Adrenal gland (tissue), 9 donors: ENCODE measurements at regions not wholly inside any gene's neighbourhood (a gene's known extent, or its start where the extent isn't known, plus 50 kb on each side); places are given as distances from the start of the nearest gene placed in this dataset.
"Not testable (repeated sequence)": the region's sequence is repeated elsewhere in the genome, so short reads cannot be mapped to it uniquely, and the experiment has no call there.

ENCODE experiments used
- DNase-seq, 7 donors: peaks; one replicate each; pipeline ENCODE4 v3.0.0-alpha.2; 2019 to 2020
- H3K27ac ChIP-seq, 5 donors: fragments of 200-600 bp; sonication (generic) in 4 of 5; 1 replicate in 3 of 5; 2 replicates in 2 of 5; pipeline versions ENCODE4 v1.5.1 to v1.8.0; 2016 to 2020; ENCODE audit warnings: mild to moderate bottlenecking in 1 of 5
- H3K27me3 ChIP-seq: fragments of 200-600 bp; 2 replicates; pipeline ENCODE4 v1.8.0; 2021
- H3K36me3 ChIP-seq, 2 donors: fragments of 200-600 bp; replicated peaks in 1 of 2; 1 replicate in 1 of 2; 2 replicates in 1 of 2; pipeline versions ENCODE4 v1.5.1 to v1.8.0; 2018 to 2022
- H3K4me1 ChIP-seq, 2 donors: fragments of 200-600 bp; replicated peaks in 1 of 2; 1 replicate in 1 of 2; 2 replicates in 1 of 2; pipeline versions ENCODE4 v1.5.1 to v1.8.0; 2018 to 2021
- H3K4me3 ChIP-seq, 4 donors: fragments of 200-600 bp; sonication (generic) in 3 of 4; one replicate each; pipeline ENCODE4 v1.5.1; 2016 to 2018
- H3K9me3 ChIP-seq, 3 donors: fragments of 200-600 bp; sonication (generic) in 1 of 3; replicated peaks in 1 of 3; 1 replicate in 2 of 3; 2 replicates in 1 of 3; pipeline versions ENCODE4 v1.5.1 to v1.8.0; 2016 to 2021
- CTCF ChIP-seq, 6 experiments: fragments of 450-650 bp in 4 of 6; fragments of 200-600 bp in 2 of 6; sonication (generic) in 1 of 6; IDR thresholded peaks; 1 replicate in 5 of 6; 2 replicates in 1 of 6; pipeline versions ENCODE4 v1.5.1 to v1.8.0; 2016 to 2021; ENCODE audit warnings: antibody characterized with exemption in 6 of 6, mild to moderate bottlenecking in 2 of 6, moderate library complexity in 1 of 6
- POLR2A ChIP-seq, 2 donors: fragments of 450-650 bp; IDR thresholded peaks; one replicate each; pipeline ENCODE4 v1.6.1; 2017; ENCODE audit warnings: antibody characterized with exemption in 2 of 2, mild to moderate bottlenecking in 2 of 2, moderate library complexity in 1 of 2
- WGBS, 4 donors: extraction: QIAGEN DNeasy Blood & Tissue Kit in 2 of 4; methylation state at CpG; one replicate each; pipeline versions ENCODE4 v1.1.5 to v1.1.7; 2013 to 2017; 5-methylcytosine and 5-hydroxymethylcytosine counted together
- intact Hi-C, 2 donors: fragments of 100-400 bp; cut with DNase I; formaldehyde crosslinking; loops; one replicate each; pipeline versions ENCODE4 v1.14.1 to v1.15.0; 2022 to 2023
- donor health status: healthy with polysubstance abuse.
- donor health status: Bipolar disorder and iron deficiency.
- donor health status: DM: yes; HTN: yes; CAD: no.
- donor health status: DM: no; HTN: no; CAD: no.
- donor health status: DM: no; HTN: no; CAD: no.

DNA sequence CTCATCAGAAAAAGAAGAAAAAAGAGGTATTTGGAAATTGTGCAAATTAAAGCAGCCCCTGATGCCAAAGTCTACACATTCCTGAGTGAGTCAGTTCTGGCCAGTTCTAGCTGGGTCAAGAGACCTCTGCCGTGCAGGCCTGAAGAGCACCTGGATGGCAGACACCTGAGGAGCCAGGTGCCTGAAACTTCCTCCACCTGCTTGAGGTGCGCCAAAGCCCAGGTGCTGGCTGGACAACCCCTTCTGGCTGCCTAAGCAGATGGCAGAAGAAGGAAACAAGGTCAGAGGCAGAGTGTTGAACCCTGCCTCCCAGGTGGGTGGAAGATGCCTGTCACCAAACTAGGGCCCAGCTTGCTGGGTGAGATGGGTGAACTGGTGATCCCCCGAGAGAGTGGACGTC, 215.8 kb downstream of the GOLGA6L6 start:
- H3K4me3 ChIP-seq, H3K27me3 ChIP-seq, H3K27ac ChIP-seq, H3K36me3 ChIP-seq, H3K9me3 ChIP-seq, DNase-seq, H3K4me1 ChIP-seq, intact Hi-C loops: not testable (repeated sequence)
- WGBS, 4 donors = 78 to 93% (median 79%) methylated on average over 2 to 4 of the region's 4 CpGs; no CpG with 5 or more reads in 1 of the 4 donors

DNA sequence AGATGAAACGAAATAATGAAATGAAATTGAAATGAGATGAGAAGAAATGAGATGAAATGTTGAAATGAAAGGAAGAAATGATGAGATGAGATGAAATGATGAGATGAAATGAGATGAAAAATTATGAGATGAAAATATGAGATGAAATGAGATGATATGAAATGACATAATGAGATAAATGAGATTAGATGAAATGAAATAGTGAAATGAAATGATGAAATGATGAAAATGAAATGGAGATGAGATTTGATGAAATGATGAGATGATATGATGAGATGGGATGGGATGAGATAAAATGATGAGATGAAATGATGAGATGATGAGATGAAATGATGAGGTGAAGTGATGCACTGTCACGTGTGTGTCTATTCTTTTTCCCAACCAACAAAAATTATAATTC, 224.5 kb downstream of the GOLGA6L6 start:
- intact Hi-C loops, H3K9me3 ChIP-seq, H3K4me1 ChIP-seq, DNase-seq, H3K27me3 ChIP-seq, H3K27ac ChIP-seq, H3K36me3 ChIP-seq, H3K4me3 ChIP-seq: not testable (repeated sequence)
- 37 to 52% (median 42%) methylated on average over 2 of the region's 2 CpGs for WGBS, 4 donors

- WGBS, 4 donors = 85 to 86% (median 85%) methylated on average over 20 to 23 of the region's 23 CpGs
- intact Hi-C loops, H3K36me3 ChIP-seq, DNase-seq, H3K9me3 ChIP-seq, H3K4me3 ChIP-seq, H3K27ac ChIP-seq, H3K27me3 ChIP-seq, H3K4me1 ChIP-seq: not testable (repeated sequence)
Observed at GRCh38 chr15:20311014-20311680, 230.5 kb downstream of the GOLGA6L6 start.

DNA sequence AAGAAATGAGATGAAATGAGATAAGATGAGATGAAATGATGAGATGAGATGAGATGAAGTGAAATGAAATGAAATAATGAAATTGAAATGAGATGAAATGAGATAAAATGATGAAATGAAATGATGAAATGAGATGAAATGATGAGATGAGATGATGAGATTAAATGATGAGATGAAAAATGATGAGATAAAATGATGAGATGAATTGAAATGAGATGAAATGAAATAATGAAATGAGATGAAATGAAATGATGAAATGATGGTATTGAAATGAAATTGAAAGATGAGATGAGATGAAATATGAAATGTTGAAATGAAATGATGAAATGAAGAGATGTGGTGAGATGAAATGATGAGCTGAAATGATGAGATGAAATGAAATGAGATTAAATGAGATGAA, 231.0 kb downstream of the GOLGA6L6 start:
- Histone ChIP-seq H3K4me1 (no peaks in the 10 kb centered on the region), H3K27me3 (no peaks in the 10 kb centered on the region), H3K27ac (no peak overlapping the region), H3K36me3 (no peaks in the 10 kb centered on the region), H3K9me3 (no peaks in the 10 kb centered on the region), H3K4me3 (no peak overlapping the region)
- TF ChIP-seq CTCF (IDR thresholded peaks at IDR 0.05) = no peak
- no peak for TF ChIP-seq POLR2A (IDR thresholded peaks at IDR 0.05)
- no peak for DNase-seq
- intact Hi-C loops = no loop called here

- not testable (repeated sequence) for H3K36me3 ChIP-seq
Observed at GRCh38 chr15:20309966-20310365, 231.6 kb downstream of the GOLGA6L6 start.

GRCh38 chr15:20309395-20309794, 232.2 kb downstream of the GOLGA6L6 start:
- DNase-seq, H3K9me3 ChIP-seq, H3K36me3 ChIP-seq, intact Hi-C loops, H3K27me3 ChIP-seq, H3K4me3 ChIP-seq, H3K4me1 ChIP-seq, H3K27ac ChIP-seq: not testable (repeated sequence)
- 54 to 65% (median 61%) methylated on average over 3 of the region's 3 CpGs for WGBS, 4 donors

More at GRCh38 chr15:20309966-20310365, 231.6 kb downstream of the GOLGA6L6 start:
- H3K27me3 ChIP-seq, H3K9me3 ChIP-seq, H3K4me1 ChIP-seq, DNase-seq, H3K4me3 ChIP-seq, H3K27ac ChIP-seq, intact Hi-C loops: not testable (repeated sequence)

- WGBS, 4 donors = 71 to 84% (median 82%) methylated on average over 4 of the region's 4 CpGs
- H3K9me3 ChIP-seq, intact Hi-C loops, H3K27ac ChIP-seq, H3K36me3 ChIP-seq, H3K4me3 ChIP-seq, H3K4me1 ChIP-seq, H3K27me3 ChIP-seq, DNase-seq: not testable (repeated sequence)
Observed at GRCh38 chr15:20308027-20308690, 233.4 kb downstream of the GOLGA6L6 start.

DNA sequence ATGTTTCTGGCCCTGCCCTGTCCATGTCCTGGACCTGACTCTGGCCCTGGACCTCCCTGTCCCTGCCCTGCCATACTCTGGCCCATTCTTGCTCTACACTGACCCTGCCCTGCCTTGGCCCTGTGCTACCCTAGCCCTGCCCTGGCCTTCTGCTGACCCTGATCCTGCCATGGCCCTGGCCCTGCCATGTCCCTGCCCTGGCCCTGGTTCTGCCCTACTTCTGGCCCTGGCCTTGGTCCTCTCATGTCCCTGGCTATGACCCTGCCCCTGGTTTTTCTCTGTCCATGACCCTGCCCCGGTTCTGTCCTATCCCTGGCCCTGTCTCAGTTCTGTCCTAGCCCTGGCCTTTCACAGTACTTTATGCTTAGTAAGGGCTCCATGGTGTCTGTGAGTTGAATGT, 234.5 kb downstream of the GOLGA6L6 start:
- WGBS, 4 donors = 52 to 82% (median 56%) methylated on average over 1 of the region's 1 CpG
- H3K36me3 ChIP-seq, H3K27ac ChIP-seq, intact Hi-C loops, DNase-seq, H3K9me3 ChIP-seq, H3K4me3 ChIP-seq, H3K27me3 ChIP-seq, H3K4me1 ChIP-seq: not testable (repeated sequence)

DNA sequence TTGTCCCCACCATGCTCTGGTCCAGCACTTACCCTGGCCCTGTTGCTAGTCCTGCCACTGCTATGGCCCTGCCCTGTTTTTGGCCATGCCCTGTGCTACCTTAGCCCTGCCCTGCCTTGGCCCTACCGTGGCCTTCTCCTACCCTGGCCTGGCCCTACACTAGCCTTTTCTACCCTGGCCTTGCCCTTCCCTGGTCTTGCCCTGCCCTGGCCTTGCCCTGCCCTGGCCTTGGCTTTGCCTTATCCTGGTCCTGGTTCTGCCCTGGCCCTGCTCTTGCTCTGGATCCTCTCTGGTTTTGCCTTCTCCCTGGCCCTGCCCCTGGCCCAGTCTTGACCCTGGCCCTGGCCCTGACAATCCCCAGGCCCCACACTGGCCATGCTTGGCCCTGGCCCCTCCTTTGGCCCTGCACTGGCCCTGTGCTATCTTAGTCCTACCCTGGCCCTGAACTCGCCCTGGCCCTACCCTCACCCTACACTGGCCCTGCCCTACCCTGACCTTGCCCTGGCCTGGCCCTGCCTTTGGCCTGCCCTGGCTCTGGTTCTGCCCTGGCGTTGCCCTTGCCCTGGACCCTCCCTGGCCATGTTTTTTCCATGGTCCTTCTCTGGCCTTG, 235.0 kb downstream of the GOLGA6L6 start:
- H3K27ac ChIP-seq, H3K36me3 ChIP-seq, H3K4me1 ChIP-seq, H3K4me3 ChIP-seq, H3K27me3 ChIP-seq, intact Hi-C loops, H3K9me3 ChIP-seq, DNase-seq: not testable (repeated sequence)
- WGBS, 4 donors = 53 to 68% (median 60%) methylated on average over 3 of the region's 3 CpGs

DNA sequence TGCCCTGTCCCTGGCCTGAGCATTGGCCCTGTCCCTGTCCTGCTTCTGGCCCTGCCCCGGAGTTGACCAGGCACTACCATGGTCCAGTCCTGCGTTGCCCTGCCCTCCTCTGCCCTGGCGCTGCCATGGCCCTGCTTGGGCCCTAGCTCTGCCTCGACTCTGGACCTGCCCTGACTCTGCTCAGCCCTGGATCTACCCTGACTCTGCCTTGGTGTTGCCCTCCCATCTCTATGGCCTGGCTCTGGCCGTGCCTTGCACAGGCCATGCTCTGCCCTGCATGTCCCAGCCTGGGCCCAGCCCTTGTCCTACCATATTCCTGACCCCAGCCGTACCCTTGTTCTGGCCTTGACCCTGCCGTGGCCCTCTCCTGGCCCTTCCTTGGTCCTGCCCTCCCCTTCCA, 235.7 kb downstream of the GOLGA6L6 start:
- H3K27ac ChIP-seq, H3K4me1 ChIP-seq, H3K27me3 ChIP-seq, DNase-seq, H3K9me3 ChIP-seq, intact Hi-C loops, H3K36me3 ChIP-seq, H3K4me3 ChIP-seq: not testable (repeated sequence)
- 63 to 78% (median 75%) methylated on average over 3 to 7 of the region's 7 CpGs for WGBS, 4 donors
